IMR-90 (cell line): ENCODE measurements at regions not wholly inside any gene's neighbourhood (a gene's known extent, or its start where the extent isn't known, plus 50 kb on each side); places are given as distances from the start of the nearest gene placed in this dataset.

Source experiments
- ATAC-seq: fragments of 200-7000 bp; cut with Tn5 transposase; 2 replicates; pipeline ENCODE4 v1.9.1; 2020; ENCODE audit warnings: low read depth, mild to moderate bottlenecking, moderate library complexity
- BruUV-seq: library from RNA; stranded (reverse); fragments of 400-500 nt; replicated peaks from 2 replicates; lab custom pipeline; 2021; lab: Mats Ljungman, UMichigan
- CTCF ChIA-PET: fragments of 300-600 bp; formaldehyde crosslinking; extraction: SDS; loops from one replicate; lab custom pipeline; 2021; ENCODE audit warnings: antibody characterized with exemption; lab: Yijun Ruan, JAX
- POLR2A ChIA-PET: fragments of 300-600 bp; sonication (Branson Sonifier 250); formaldehyde crosslinking; loops from one replicate; lab custom pipeline; 2022; ENCODE audit warnings: antibody characterized with exemption; ENCODE audit not compliant: unreplicated experiment; lab: Charles Lee
- DNase-seq: peaks from one replicate; pipeline ENCODE4 v3.0.0; 2013
- H2AFZ ChIP-seq: replicated peaks from 2 replicates; pipeline ENCODE3; 2013; ENCODE audit warnings: low read length, mild to moderate bottlenecking; ENCODE audit not compliant: poor library complexity
- H2AK5ac ChIP-seq: 2 replicates; pipeline ENCODE4 v1.6.1; 2013; ENCODE audit warnings: low read depth, low read length, inconsistent platforms
- H2AK9ac ChIP-seq: replicated peaks from 2 replicates; pipeline ENCODE3; 2013; ENCODE audit warnings: mild to moderate bottlenecking, low read depth, low read length, moderate library complexity; ENCODE audit not compliant: poor library complexity
- H2BK120ac ChIP-seq: 2 replicates; pipeline ENCODE4 v1.6.1; 2013; ENCODE audit warnings: low read depth, low read length, inconsistent platforms
- H2BK15ac ChIP-seq: 3 replicates; pipeline ENCODE4 v1.6.1; 2013; ENCODE audit warnings: low read depth, low read length, inconsistent platforms
- H2BK20ac ChIP-seq: 2 replicates; pipeline ENCODE4 v1.6.1; 2013; ENCODE audit warnings: low read depth, mild to moderate bottlenecking, inconsistent platforms, low read length, moderate library complexity
- H2BK5ac ChIP-seq: 2 replicates; pipeline ENCODE4 v1.6.1; 2013; ENCODE audit warnings: mild to moderate bottlenecking, low read depth, low read length, inconsistent platforms; ENCODE audit not compliant: poor library complexity, severe bottlenecking
- H3K14ac ChIP-seq: replicated peaks from 2 replicates; pipeline ENCODE4 v1.6.1; 2013; ENCODE audit warnings: low read depth, low read length, inconsistent platforms
- H3K18ac ChIP-seq: 2 replicates; pipeline ENCODE4 v1.6.1; 2013; ENCODE audit warnings: low read depth, low read length, control low read depth
- H3K23ac ChIP-seq: 2 replicates; pipeline ENCODE4 v1.6.1; 2013; ENCODE audit warnings: low read depth, low read length, inconsistent platforms
- H3K27ac ChIP-seq: 2 replicates; pipeline ENCODE4 v1.5.1; 2013; ENCODE audit warnings: mild to moderate bottlenecking, control low read depth, low read length; ENCODE audit not compliant: insufficient read depth
- H3K27me3 ChIP-seq: 2 replicates; pipeline ENCODE4 v1.6.1; 2013; ENCODE audit warnings: low read length; ENCODE audit not compliant: control insufficient read depth, insufficient read depth
- H3K36me3 ChIP-seq: 2 replicates; pipeline ENCODE4 v1.6.1; 2013; ENCODE audit warnings: low read length, mixed read lengths; ENCODE audit not compliant: control insufficient read depth, insufficient read depth
- H3K4ac ChIP-seq: 2 replicates; pipeline ENCODE4 v1.6.1; 2013; ENCODE audit warnings: low read depth, low read length, inconsistent platforms
- H3K4me1 ChIP-seq: 2 replicates; pipeline ENCODE4 v1.6.1; 2013; ENCODE audit warnings: low read length, mixed read lengths; ENCODE audit not compliant: control insufficient read depth, insufficient read depth
- H3K4me2 ChIP-seq: 2 replicates; pipeline ENCODE4 v1.6.1; 2013; ENCODE audit warnings: low read depth, mild to moderate bottlenecking, control low read depth, low read length, moderate library complexity
- H3K4me3 ChIP-seq: 2 replicates; pipeline ENCODE4 v1.5.1; 2013; ENCODE audit warnings: low read depth, mild to moderate bottlenecking, control low read depth, low read length, moderate library complexity; ENCODE audit not compliant: insufficient read depth
- H3K56ac ChIP-seq: 2 replicates; pipeline ENCODE4 v1.6.1; 2013; ENCODE audit warnings: low read length, inconsistent platforms; ENCODE audit not compliant: insufficient read depth; ENCODE audit errors: extremely low read depth
- H3K79me1 ChIP-seq, 2 experiments: 2 replicates each; pipeline ENCODE4 v1.6.1; 2013; ENCODE audit warnings: low read length in 2 of 2, inconsistent platforms in 1 of 2, low read depth in 1 of 2
- H3K9ac ChIP-seq: 2 replicates; pipeline ENCODE4 v1.6.1; 2013; ENCODE audit warnings: low read depth, low read length, control low read depth
- H3K9me1 ChIP-seq: 2 replicates; pipeline ENCODE4 v1.6.1; 2013; ENCODE audit warnings: low read length, inconsistent platforms; ENCODE audit not compliant: insufficient read depth
- H3K9me3 ChIP-seq: 2 replicates; pipeline ENCODE4 v1.6.1; 2013; ENCODE audit warnings: low read length; ENCODE audit not compliant: control insufficient read depth, insufficient read depth
- H4K20me1 ChIP-seq: 2 replicates; pipeline ENCODE4 v1.6.1; 2013; ENCODE audit warnings: low read length, inconsistent platforms; ENCODE audit not compliant: insufficient read depth
- H4K5ac ChIP-seq: 2 replicates; pipeline ENCODE4 v1.6.1; 2013; ENCODE audit warnings: mild to moderate bottlenecking, low read depth, low read length, control low read depth
- H4K8ac ChIP-seq, 2 experiments: 2 replicates each; pipeline ENCODE4 v1.6.1; 2013; ENCODE audit warnings: low read depth in 2 of 2, low read length in 2 of 2, control low read depth in 1 of 2, inconsistent platforms in 1 of 2
- H4K91ac ChIP-seq: 2 replicates; pipeline ENCODE4 v1.6.1; 2013; ENCODE audit warnings: low read depth, low read length, inconsistent platforms; ENCODE audit not compliant: insufficient read depth
- ELK1 ChIP-seq: fragments of 150-350 bp; IDR thresholded peaks from 2 replicates; pipeline ENCODE4 v1.6.1; 2016; ENCODE audit warnings: low read depth, mild to moderate bottlenecking, low read length, moderate library complexity, borderline replicate concordance
- MAFK ChIP-seq: IDR thresholded peaks from 2 replicates; pipeline ENCODE4 v1.6.1; 2012; ENCODE audit warnings: low read depth, low read length, improper control_type of control experiment
- POLR2A ChIP-seq: IDR thresholded peaks from 2 replicates; pipeline ENCODE4 v1.6.1; 2012; ENCODE audit warnings: mild to moderate bottlenecking, low read depth, low read length
- WGBS, 2 experiments: methylation state at CpG; one replicate each; pipeline versions ENCODE4 v1.1.5 to v1.1.7; 2013; ENCODE audit warnings: missing lambda C conversion rate in 2 of 2; ENCODE audit not compliant: insufficient read length in 1 of 2; ENCODE audit errors: extremely low coverage in 2 of 2; 5-methylcytosine and 5-hydroxymethylcytosine counted together
- dilution Hi-C: fragments of 300-500 bp; cut with HindIII; formaldehyde crosslinking; loops from one replicate; pipeline ENCODE4 v1.14.3; 2018; ENCODE audit warnings: low sequenced_read_pairs; ENCODE audit not compliant: unreplicated experiment
- in situ Hi-C: fragments of 300-500 bp; cut with MboI; formaldehyde crosslinking; loops from 3 replicates; pipeline ENCODE4 v1.14.3; 2019; ENCODE audit warnings: low sequenced_read_pairs, inconsistent platforms, mixed read lengths
- intact Hi-C: fragments of 100-400 bp; cut with micrococcal nuclease; formaldehyde crosslinking; loops from 2 replicates; pipeline ENCODE4 v1.10.0; 2022

- ATAC-seq (no peak), DNase-seq (no peak)
- no peak overlapping the region for H2BK120ac ChIP-seq
- H4K5ac ChIP-seq, result no peak overlapping the region
- no peak overlapping the region for H3K23ac ChIP-seq
- H4K91ac ChIP-seq, result no peak overlapping the region
- no peak overlapping the region for H2AK5ac ChIP-seq
- dilution Hi-C loops (no loop called here), in situ Hi-C loops (no loop called here), intact Hi-C loops (no loop called here)
- no peak overlapping the region for H3K4ac ChIP-seq
- no peak for TF ChIP-seq POLR2A
- TF ChIP-seq MAFK, result peak; percentile 60
- no peak for TF ChIP-seq ELK1
- ChIA-PET CTCF (no interaction called here), POLR2A (no interaction called here)
- H3K36me3 ChIP-seq, result no peaks in the 10 kb centered on the region
- no peaks in the 10 kb centered on the region for H3K79me1 ChIP-seq
- H3K18ac ChIP-seq, result no peak overlapping the region
- no peak overlapping the region for H2AFZ ChIP-seq
- H2BK20ac ChIP-seq, result no peak overlapping the region
- H3K27me3 ChIP-seq, result no peaks in the 10 kb centered on the region
- no CpG with 5 or more reads among the region's 5 CpGs for whole genome bisulfite sequencing, 2 experiments
- H3K56ac ChIP-seq, result no peak overlapping the region
- H3K9ac ChIP-seq, result no peak overlapping the region
- H3K4me2 ChIP-seq, result no peak overlapping the region
- H4K20me1 ChIP-seq, result no peaks in the 10 kb centered on the region
- H3K27ac ChIP-seq, result no peak overlapping the region
- no peaks in the 10 kb centered on the region for H3K4me1 ChIP-seq
- no peak overlapping the region for H2BK5ac ChIP-seq
- H2BK15ac ChIP-seq, result no peak overlapping the region
- no TSS peak for BruUV-seq
- H3K4me3 ChIP-seq, result no peak overlapping the region
- peaks cover 8% of the 10 kb centered on the region; the same call in 1 of the 2 replicates for H3K9me3 ChIP-seq
- no peaks in the 10 kb centered on the region for H3K9me1 ChIP-seq
- no peak overlapping the region for H3K14ac ChIP-seq
- no peak overlapping the region for H4K8ac ChIP-seq
- H2AK9ac ChIP-seq, result no peak overlapping the region
These were observed 391.6 kb upstream of the LRATD1 start for GRCh38 chr2:14240868-14241267.
